ENCODE measurements at regions not wholly inside any gene's neighbourhood (a gene's known extent, or its start where the extent isn't known, plus 50 kb on each side); places are given as distances from the start of the nearest gene placed in this dataset.

- Histone ChIP-seq H3K4me1 (ENCODE audit: insufficient read depth, low read length) (no peaks in the 10 kb centered on the region), H2BK120ac (ENCODE audit: low read depth, low read length, poor library complexity, severe bottlenecking) (no peak overlapping the region), H3K18ac (ENCODE audit: insufficient read length, low read depth, low read length) (no peak overlapping the region), H3K23ac (ENCODE audit: insufficient read length, low read depth, low read length) (no peak overlapping the region), H4K8ac (replicated peaks; ENCODE audit: insufficient read length, low read depth, low read length) (no peak overlapping the region), H4K20me1 (ENCODE audit: control insufficient read depth, insufficient read depth, insufficient read length) (no peaks in the 10 kb centered on the region), H4K5ac (ENCODE audit: insufficient read length, low read depth, low read length) (no peak overlapping the region), H2BK12ac (ENCODE audit: insufficient read length, low read depth, low read length) (no peak overlapping the region), H4K91ac (ENCODE audit: insufficient read length, low read depth, low read length) (no peak overlapping the region), H3K9ac (ENCODE audit: extremely low read depth, insufficient read length, low read length) (no peak overlapping the region), H3K79me1 (ENCODE audit: insufficient read depth, low read depth, low read length, poor library complexity, severe bottlenecking) (no peaks in the 10 kb centered on the region), H3K4ac (ENCODE audit: low read depth, low read length) (no peak overlapping the region), H2BK20ac (ENCODE audit: low read depth, low read length, poor library complexity, severe bottlenecking) (no peak overlapping the region), H3K14ac (ENCODE audit: insufficient read depth, low read length) (no peak overlapping the region), H3K56ac (ENCODE audit: insufficient read length, low read depth, low read length) (no peak overlapping the region), H2BK15ac (ENCODE audit: low read depth, low read length) (no peak overlapping the region), H3K27ac (ENCODE audit: insufficient read length, low read depth, low read length) (no peak overlapping the region), H3K4me2 (ENCODE audit: insufficient read depth, insufficient read length, low read length) (no peak overlapping the region), H2BK5ac (ENCODE audit: insufficient read length, low read length) (no peak overlapping the region), H3T11ph (ENCODE audit: low read length) (no peak overlapping the region), H3K23me2 (ENCODE audit: insufficient read length, low read depth, low read length, poor library complexity, severe bottlenecking) (no peaks in the 10 kb centered on the region), H3K27me3 (ENCODE audit: insufficient read depth, low read length) (no peaks in the 10 kb centered on the region), H2AFZ (ENCODE audit: low read length) (no peak overlapping the region), H3K9me3 (ENCODE audit: control insufficient read depth, low read depth, low read length) (no peaks in the 10 kb centered on the region), H2AK5ac (ENCODE audit: insufficient read length, low read length) (no peak overlapping the region), H3K79me2 (ENCODE audit: insufficient read depth, low read length) (no peaks in the 10 kb centered on the region)
- Mint-ChIP-seq H3K4me3 (no peak overlapping the region), H3K4me1 (no peaks in the 10 kb centered on the region), H3K9me3 (no peaks in the 10 kb centered on the region), H3K27ac (no peak overlapping the region), H3K27me3 (ENCODE audit: low read depth) (no peaks in the 10 kb centered on the region), H3K36me3 (ENCODE audit: insufficient read depth in 1 of 3, low read depth in 3 of 3) (no peaks in the 10 kb centered on the region)
- DNase-seq: no peak
- no CpG with 5 or more reads among the region's 9 CpGs for WGBS (ENCODE audit: extremely low coverage, insufficient read length, low lambda C conversion rate)
- no peak for TF ChIP-seq CTCF (conservative IDR thresholded peaks at IDR 0.05)
Measured at GRCh38 chr10:4671451-4672145, 154.4 kb upstream of the AKR1E2 start.
